ENCODE measurements at regions not wholly inside any gene's neighbourhood (a gene's known extent, or its start where the extent isn't known, plus 50 kb on each side); places are given as distances from the start of the nearest gene placed in this dataset.

DNA sequence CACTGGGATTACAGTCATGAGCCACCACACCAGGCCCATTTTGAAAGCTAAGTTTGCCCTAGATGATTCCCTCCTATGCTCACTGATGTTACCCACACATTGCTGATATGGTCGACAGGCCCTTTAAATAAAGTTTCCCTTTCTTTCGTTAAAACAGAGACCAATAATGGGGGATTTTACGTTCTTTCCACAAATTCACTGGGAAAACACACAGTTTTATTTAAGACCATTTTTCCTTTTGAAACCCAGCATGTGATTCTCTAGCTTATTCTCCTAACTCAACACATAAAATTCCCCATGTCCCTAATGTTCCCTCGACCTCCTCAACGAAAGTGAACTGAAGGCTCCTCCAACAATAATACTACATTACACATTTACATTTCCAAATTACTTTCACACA is 223.2 kb downstream of the ANAPC1 start:
- H3K9ac ChIP-seq (ENCODE audit: low read length) = no peak overlapping the region
- WGBS (ENCODE audit: extremely low coverage, insufficient coverage, low lambda C conversion rate) = 100% methylated on average over 2 of the region's 5 CpGs
- H3K23ac ChIP-seq (ENCODE audit: low read length) = no peak overlapping the region
- H3K4me2 ChIP-seq (ENCODE audit: low read length) = no peak overlapping the region
- H2BK120ac ChIP-seq (ENCODE audit: low read depth, low read length) = no peak overlapping the region
- H3K4ac ChIP-seq (ENCODE audit: low read depth, low read length) = no peak overlapping the region
- no peak overlapping the region for H3K4me3 ChIP-seq (ENCODE audit: low read length)
- no peak overlapping the region for H3K56ac ChIP-seq (ENCODE audit: low read length)
- no peaks in the 10 kb centered on the region for H3K79me1 ChIP-seq (ENCODE audit: low read length)
- no peak overlapping the region for H2BK15ac ChIP-seq (replicated peaks; ENCODE audit: low read depth)
- H3K27me3 ChIP-seq (ENCODE audit: insufficient read depth, low read length, poor library complexity) = no peaks in the 10 kb centered on the region
- no peaks in the 10 kb centered on the region for H3K36me3 ChIP-seq (ENCODE audit: control insufficient read depth, insufficient read depth, low read length)
- H2AK5ac ChIP-seq (ENCODE audit: low read length) = no peak overlapping the region
- no peak overlapping the region for H3K27ac ChIP-seq (ENCODE audit: low read depth, low read length)
- no peaks in the 10 kb centered on the region for H3K4me1 ChIP-seq (ENCODE audit: control insufficient read depth, low read depth, low read length)
- H2BK5ac ChIP-seq (ENCODE audit: low read length) = no peak overlapping the region
- H4K8ac ChIP-seq (ENCODE audit: low read depth, low read length) = no peak overlapping the region
- no peak for DNase-seq
- no peaks in the 10 kb centered on the region for H3K79me2 ChIP-seq (ENCODE audit: control insufficient read depth, insufficient read depth, low read length)
- no peak overlapping the region for H3K18ac ChIP-seq (ENCODE audit: low read length)
- H4K5ac ChIP-seq (ENCODE audit: low read length) = no peak overlapping the region

GRCh38 chr2:111661286-111661940 is 222.6 kb downstream of the ANAPC1 start:
- no peaks in the 10 kb centered on the region for H3K79me1 ChIP-seq (ENCODE audit: low read length)
- H3K18ac ChIP-seq (ENCODE audit: low read length) = no peak overlapping the region
- H3K4ac ChIP-seq (ENCODE audit: low read depth, low read length) = no peak overlapping the region
- H3K27me3 ChIP-seq (ENCODE audit: insufficient read depth, low read length, poor library complexity) = no peaks in the 10 kb centered on the region
- no peak overlapping the region for H2BK120ac ChIP-seq (ENCODE audit: low read depth, low read length)
- H3K9ac ChIP-seq (ENCODE audit: low read length) = no peak overlapping the region
- no peaks in the 10 kb centered on the region for H3K4me1 ChIP-seq (ENCODE audit: control insufficient read depth, low read depth, low read length)
- no peak overlapping the region for H2AK5ac ChIP-seq (ENCODE audit: low read length)
- no peaks in the 10 kb centered on the region for H3K36me3 ChIP-seq (ENCODE audit: control insufficient read depth, insufficient read depth, low read length)
- no peak overlapping the region for H3K27ac ChIP-seq (ENCODE audit: low read depth, low read length)
- H2BK5ac ChIP-seq (ENCODE audit: low read length) = no peak overlapping the region
- WGBS (ENCODE audit: extremely low coverage, insufficient coverage, low lambda C conversion rate) = no CpG with 5 or more reads among the region's 7 CpGs
- no peak overlapping the region for H3K23ac ChIP-seq (ENCODE audit: low read length)
- H4K8ac ChIP-seq (ENCODE audit: low read depth, low read length) = no peak overlapping the region
- H3K56ac ChIP-seq (ENCODE audit: low read length) = no peak overlapping the region
- H2BK15ac ChIP-seq (replicated peaks; ENCODE audit: low read depth) = no peak overlapping the region
- DNase-seq = no peak
- no peak overlapping the region for H4K5ac ChIP-seq (ENCODE audit: low read length)
- no peaks in the 10 kb centered on the region for H3K79me2 ChIP-seq (ENCODE audit: control insufficient read depth, insufficient read depth, low read length)
- H3K4me3 ChIP-seq (ENCODE audit: low read length) = no peak overlapping the region
- no peak overlapping the region for H3K4me2 ChIP-seq (ENCODE audit: low read length)

GRCh38 chr2:111662039-111662770 is 221.8 kb downstream of the ANAPC1 start:
- no peak overlapping the region for H4K8ac ChIP-seq (ENCODE audit: low read depth, low read length)
- H3K79me1 ChIP-seq (ENCODE audit: low read length) = no peaks in the 10 kb centered on the region
- no peak overlapping the region for H3K23ac ChIP-seq (ENCODE audit: low read length)
- H3K36me3 ChIP-seq (ENCODE audit: control insufficient read depth, insufficient read depth, low read length) = no peaks in the 10 kb centered on the region
- H2BK120ac ChIP-seq (ENCODE audit: low read depth, low read length) = no peak overlapping the region
- no peak overlapping the region for H3K27ac ChIP-seq (ENCODE audit: low read depth, low read length)
- no peak for DNase-seq
- H3K56ac ChIP-seq (ENCODE audit: low read length) = no peak overlapping the region
- no peak overlapping the region for H3K4me2 ChIP-seq (ENCODE audit: low read length)
- H3K18ac ChIP-seq (ENCODE audit: low read length) = no peak overlapping the region
- no peak overlapping the region for H3K9ac ChIP-seq (ENCODE audit: low read length)
- H2AK5ac ChIP-seq (ENCODE audit: low read length) = no peak overlapping the region
- WGBS (ENCODE audit: extremely low coverage, insufficient coverage, low lambda C conversion rate) = no CpG with 5 or more reads among the region's 6 CpGs
- H3K27me3 ChIP-seq (ENCODE audit: insufficient read depth, low read length, poor library complexity) = no peaks in the 10 kb centered on the region
- H4K5ac ChIP-seq (ENCODE audit: low read length) = no peak overlapping the region
- H3K79me2 ChIP-seq (ENCODE audit: control insufficient read depth, insufficient read depth, low read length) = no peaks in the 10 kb centered on the region
- no peak overlapping the region for H2BK5ac ChIP-seq (ENCODE audit: low read length)
- no peak overlapping the region for H3K4ac ChIP-seq (ENCODE audit: low read depth, low read length)
- no peaks in the 10 kb centered on the region for H3K4me1 ChIP-seq (ENCODE audit: control insufficient read depth, low read depth, low read length)
- H2BK15ac ChIP-seq (replicated peaks; ENCODE audit: low read depth) = no peak overlapping the region
- H3K4me3 ChIP-seq (ENCODE audit: low read length) = no peak overlapping the region

DNA sequence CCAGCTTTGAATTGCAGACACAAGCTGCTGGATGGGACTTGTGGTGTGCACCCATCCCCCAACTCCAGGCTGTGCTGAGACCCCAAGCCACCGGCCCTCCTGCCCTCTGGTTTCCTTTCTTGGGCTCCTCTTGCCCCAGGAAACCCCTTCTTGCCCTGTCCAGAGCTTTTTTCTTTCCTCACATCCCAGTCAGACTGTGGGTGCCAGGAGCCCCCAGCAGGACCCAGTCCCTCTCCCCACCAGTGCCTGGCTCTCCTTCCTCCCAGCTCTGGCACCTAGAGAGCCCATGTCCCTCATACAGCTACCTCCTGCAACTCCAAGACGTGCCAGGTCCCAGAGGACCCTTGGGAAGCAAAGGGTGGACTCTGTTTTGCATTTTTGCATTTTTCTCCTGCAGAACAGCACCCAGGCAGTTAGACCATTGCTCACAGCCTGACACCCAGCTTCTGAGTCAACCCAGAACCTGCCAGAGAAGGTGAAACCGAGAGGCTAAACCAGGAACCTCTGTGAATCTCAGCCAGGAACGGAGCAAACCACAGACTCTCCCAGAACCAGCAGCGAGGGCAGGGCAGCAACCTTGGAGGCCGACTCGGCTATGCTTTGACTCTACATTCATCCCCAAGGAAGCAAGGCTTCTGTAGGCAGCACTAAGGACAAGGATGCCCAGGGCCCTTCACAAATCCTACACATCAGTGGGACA is 221.1 kb downstream of the ANAPC1 start:
- Histone ChIP-seq H2BK15ac (replicated peaks; ENCODE audit: low read depth) (no peak overlapping the region), H2BK120ac (ENCODE audit: low read depth, low read length) (no peak overlapping the region), H3K4me2 (ENCODE audit: low read length) (no peak overlapping the region), H3K4me1 (ENCODE audit: control insufficient read depth, low read depth, low read length) (no peaks in the 10 kb centered on the region), H3K56ac (ENCODE audit: low read length) (no peak overlapping the region), H3K27me3 (ENCODE audit: insufficient read depth, low read length, poor library complexity) (no peaks in the 10 kb centered on the region), H4K8ac (ENCODE audit: low read depth, low read length) (no peak overlapping the region), H2AK5ac (ENCODE audit: low read length) (no peak overlapping the region), H3K79me2 (ENCODE audit: control insufficient read depth, insufficient read depth, low read length) (no peaks in the 10 kb centered on the region), H3K4ac (ENCODE audit: low read depth, low read length) (no peak overlapping the region), H3K79me1 (ENCODE audit: low read length) (no peaks in the 10 kb centered on the region), H4K5ac (ENCODE audit: low read length) (no peak overlapping the region), H3K4me3 (ENCODE audit: low read length) (no peak overlapping the region), H3K18ac (ENCODE audit: low read length) (no peak overlapping the region), H3K36me3 (ENCODE audit: control insufficient read depth, insufficient read depth, low read length) (no peaks in the 10 kb centered on the region), H3K9ac (ENCODE audit: low read length) (no peak overlapping the region), H2BK5ac (ENCODE audit: low read length) (no peak overlapping the region), H3K23ac (ENCODE audit: low read length) (no peak overlapping the region), H3K27ac (ENCODE audit: low read depth, low read length) (no peak overlapping the region)
- no peak for DNase-seq
- no CpG with 5 or more reads among the region's 7 CpGs for WGBS (ENCODE audit: extremely low coverage, insufficient coverage, low lambda C conversion rate)

GRCh38 chr2:111663471-111664274 is 220.3 kb downstream of the ANAPC1 start:
- Histone ChIP-seq H3K79me1 (ENCODE audit: low read length) (no peaks in the 10 kb centered on the region), H3K79me2 (ENCODE audit: control insufficient read depth, insufficient read depth, low read length) (no peaks in the 10 kb centered on the region), H3K4me1 (ENCODE audit: control insufficient read depth, low read depth, low read length) (no peaks in the 10 kb centered on the region), H3K4me2 (ENCODE audit: low read length) (no peak overlapping the region), H2AK5ac (ENCODE audit: low read length) (no peak overlapping the region), H3K9ac (ENCODE audit: low read length) (no peak overlapping the region), H3K56ac (ENCODE audit: low read length) (no peak overlapping the region), H3K18ac (ENCODE audit: low read length) (no peak overlapping the region), H2BK120ac (ENCODE audit: low read depth, low read length) (no peak overlapping the region), H3K36me3 (ENCODE audit: control insufficient read depth, insufficient read depth, low read length) (no peaks in the 10 kb centered on the region), H2BK15ac (replicated peaks; ENCODE audit: low read depth) (no peak overlapping the region), H3K27ac (ENCODE audit: low read depth, low read length) (no peak overlapping the region), H3K4ac (ENCODE audit: low read depth, low read length) (no peak overlapping the region), H2BK5ac (ENCODE audit: low read length) (no peak overlapping the region), H4K5ac (ENCODE audit: low read length) (no peak overlapping the region), H3K27me3 (ENCODE audit: insufficient read depth, low read length, poor library complexity) (no peaks in the 10 kb centered on the region), H3K23ac (ENCODE audit: low read length) (no peak overlapping the region), H3K4me3 (ENCODE audit: low read length) (no peak overlapping the region), H4K8ac (ENCODE audit: low read depth, low read length) (no peak overlapping the region)
- DNase-seq = peak; percentile 70
- WGBS (ENCODE audit: extremely low coverage, insufficient coverage, low lambda C conversion rate) = no CpG with 5 or more reads among the region's 13 CpGs
